GM12878 (cell line): ENCODE measurements at regions not wholly inside any gene's neighbourhood (a gene's known extent, or its start where the extent isn't known, plus 50 kb on each side); places are given as distances from the start of the nearest gene placed in this dataset.

Experiments
- ATAC-seq: fragments of 200-7000 bp; cut with Tn5 transposase; 3 replicates; pipeline ENCODE4 v1.9.1; 2020; ENCODE audit warnings: mild to moderate bottlenecking, moderate library complexity
- BruUV-seq: library from RNA; stranded (reverse); fragments of 400-500 nt; replicated peaks from 2 replicates; lab custom pipeline; 2021; lab: Mats Ljungman, UMichigan
- CTCF ChIA-PET: fragments of 300-600 bp; sonication (Branson Sonifier 250); formaldehyde crosslinking; extraction: SDS; loops from one replicate; lab custom pipeline; 2021; ENCODE audit warnings: inconsistent platforms; lab: Yijun Ruan, JAX
- POLR2A ChIA-PET: fragments of 350-600 bp; formaldehyde crosslinking; extraction: SDS; loops from one replicate; lab custom pipeline; 2021; ENCODE audit warnings: inconsistent platforms; lab: Charles Lee
- RAD21 ChIA-PET: fragments of 300-600 bp; sonication (Branson Sonifier 250); formaldehyde crosslinking; loops from one replicate; lab custom pipeline; 2023; ENCODE audit warnings: antibody characterized with exemption; ENCODE audit not compliant: unreplicated experiment; lab: Charles Lee
- SMC1A ChIA-PET: fragments of 300-600 bp; sonication (Branson Sonifier 250); formaldehyde crosslinking; loops from one replicate; lab custom pipeline; 2023; ENCODE audit not compliant: unreplicated experiment, uncharacterized antibody; lab: Charles Lee
- DNase-seq: peaks from one replicate; pipeline ENCODE4 v3.0.0-alpha.2; 2011; ENCODE audit warnings: low read depth, low spot score
- FAIRE-seq: peaks from 3 replicates; lab custom pipeline; 2011; peaks lifted over from hg19 to GRCh38; lab: Jason Lieb, UNC
- H2AFZ ChIP-seq: 2 replicates; pipeline ENCODE4 v1.6.0; 2011; ENCODE audit warnings: low read depth, low read length, control low read depth; ENCODE audit not compliant: control insufficient read depth
- H3K27ac ChIP-seq: 2 replicates; pipeline ENCODE4 v1.5.1; 2011; ENCODE audit warnings: control low read depth; ENCODE audit not compliant: control insufficient read depth, insufficient read depth
- H3K27me3 ChIP-seq, 2 experiments: replicated peaks in 1 of 2; 2 replicates each; pipeline versions ENCODE4 v1.6.0 to v1.6.1; 2011; ENCODE audit warnings: low read length in 1 of 2; ENCODE audit not compliant: control insufficient read depth in 2 of 2, insufficient read depth in 2 of 2
- H3K36me3 ChIP-seq, 2 experiments: 2 replicates each; pipeline ENCODE4 v1.5.1; 2011; ENCODE audit warnings: low read length in 1 of 2; ENCODE audit not compliant: control insufficient read depth in 2 of 2, insufficient read depth in 2 of 2
- H3K4me1 ChIP-seq: 2 replicates; pipeline ENCODE4 v1.6.1; 2011; ENCODE audit warnings: mild to moderate bottlenecking, low read length, moderate library complexity, mixed read lengths; ENCODE audit not compliant: control insufficient read depth, insufficient read depth
- H3K4me2 ChIP-seq: 2 replicates; pipeline ENCODE4 v1.6.0; 2011; ENCODE audit warnings: control low read depth; ENCODE audit not compliant: control insufficient read depth, insufficient read depth
- H3K4me3 ChIP-seq: fragments of 200-600 bp; sonication (generic); 2 replicates; pipeline ENCODE4 v1.5.1; 2016
- H3K79me2 ChIP-seq: 2 replicates; pipeline ENCODE4 v1.6.0; 2011; ENCODE audit warnings: low read length; ENCODE audit not compliant: control insufficient read depth, insufficient read depth
- H3K9ac ChIP-seq: 2 replicates; pipeline ENCODE4 v1.8.0; 2011; ENCODE audit warnings: low read length, control low read depth, mixed read lengths; ENCODE audit not compliant: control insufficient read depth, insufficient read depth
- H3K9me3 ChIP-seq: replicated peaks from 3 replicates; pipeline ENCODE4 v1.5.1; 2011; ENCODE audit warnings: mild to moderate bottlenecking, low read length; ENCODE audit not compliant: control insufficient read depth, insufficient read depth
- H4K20me1 ChIP-seq: 2 replicates; pipeline ENCODE4 v1.6.0; 2011; ENCODE audit not compliant: control insufficient read depth, insufficient read depth
- BMI1 ChIP-seq: fragments of 450-650 bp; IDR thresholded peaks from 2 replicates; pipeline ENCODE4 v1.6.1; 2016; ENCODE audit warnings: mild to moderate bottlenecking, moderate library complexity, borderline replicate concordance
- CEBPB ChIP-seq, 2 experiments: fragments of 150-350 bp in 1 of 2; IDR thresholded peaks; 2 replicates each; pipeline ENCODE4 v1.6.1; 2012 to 2014; ENCODE audit warnings: low read depth in 2 of 2, low read length in 2 of 2, borderline replicate concordance in 1 of 2, inconsistent platforms in 1 of 2
- CHD4 ChIP-seq: fragments of 200-600 bp; sonication (generic); IDR thresholded peaks from 2 replicates; pipeline ENCODE4 v1.6.1; 2016; ENCODE audit warnings: mild to moderate bottlenecking
- ETV6 ChIP-seq, 2 experiments: fragments of 450-650 bp in 1 of 2; IDR thresholded peaks in 1 of 2; conservative IDR thresholded peaks in 1 of 2; 2 replicates each; pipeline ENCODE4 v1.6.1; 2014; ENCODE audit warnings: antibody characterized with exemption in 1 of 2, borderline replicate concordance in 1 of 2, low read depth in 1 of 2, mild to moderate bottlenecking in 1 of 2, moderate library complexity in 1 of 2
- KAT2A ChIP-seq: conservative IDR thresholded peaks from 2 replicates; pipeline ENCODE4 v1.6.1; 2011; ENCODE audit warnings: low read depth, low read length; ENCODE audit not compliant: control insufficient read depth
- NBN ChIP-seq: fragments of 450-650 bp; IDR thresholded peaks from 2 replicates; pipeline ENCODE4 v1.6.1; 2016
- POLR2AphosphoS2 ChIP-seq: IDR thresholded peaks from 2 replicates; pipeline ENCODE4 v1.6.1; 2011; ENCODE audit warnings: low read depth, mild to moderate bottlenecking, low read length, improper control_type of control experiment, moderate library complexity
- RCOR1 ChIP-seq: conservative IDR thresholded peaks from 2 replicates; pipeline ENCODE4 v1.6.1; 2012; ENCODE audit warnings: low read depth, low read length, improper control_type of control experiment
- SMAD1 ChIP-seq: fragments of 450-650 bp; IDR thresholded peaks from 2 replicates; pipeline ENCODE4 v1.6.1; 2018; ENCODE audit warnings: mild to moderate bottlenecking, low read depth; ENCODE audit not compliant: partially characterized antibody
- SUZ12 ChIP-seq: fragments of 200-600 bp; sonication (generic); IDR thresholded peaks from one replicate; pipeline ENCODE4 v1.6.1; 2018; ENCODE audit warnings: antibody characterized with exemption, mild to moderate bottlenecking; ENCODE audit not compliant: unreplicated experiment
- TCF3 ChIP-seq: IDR thresholded peaks from 2 replicates; pipeline ENCODE4 v1.6.1; 2012; ENCODE audit warnings: low read depth, mild to moderate bottlenecking, low read length, borderline replicate concordance; ENCODE audit not compliant: insufficient read depth
- ZNF207 ChIP-seq: fragments of 450-650 bp; IDR thresholded peaks from 2 replicates; pipeline ENCODE4 v1.6.1; 2014; ENCODE audit warnings: antibody characterized with exemption, mild to moderate bottlenecking, borderline replicate concordance
- ZZZ3 ChIP-seq: IDR thresholded peaks from 2 replicates; pipeline ENCODE4 v1.6.1; 2011; ENCODE audit warnings: low read depth; ENCODE audit not compliant: control insufficient read depth, insufficient read length
- WGBS: methylation state at CpG from one replicate; pipeline ENCODE4 v1.1.6; 2016; ENCODE audit warnings: low lambda C conversion rate; ENCODE audit not compliant: insufficient replicate concordance, insufficient coverage; ENCODE audit errors: missing lambda C conversion rate; 5-methylcytosine and 5-hydroxymethylcytosine counted together
- in situ Hi-C: fragments of 300-500 bp; cut with MboI; formaldehyde crosslinking; loops from 9 replicates; pipeline ENCODE4 v1.14.3; 2018; ENCODE audit warnings: mixed read lengths
- intact Hi-C: fragments of 100-400 bp; cut with micrococcal nuclease; formaldehyde crosslinking; loops from one replicate; pipeline ENCODE4 v1.14.2; 2022; ENCODE audit not compliant: unreplicated experiment
- TF ChIP-seq, protein P1 (sequence below): fragments of 450-650 bp; IDR thresholded peaks from 2 replicates; pipeline ENCODE4 v1.6.1; 2017; ENCODE audit warnings: low read depth, mild to moderate bottlenecking, moderate library complexity

GRCh38 chr6:165883851-165884640 lies 221.0 kb upstream of the PDE10A start:
- POLR2A ChIA-PET = no interaction called here

More at GRCh38 chr6:165883851-165884640, 221.0 kb upstream of the PDE10A start:
- BruUV-seq = no TSS peak
- no peak for ATAC-seq
- FAIRE-seq = no peak
- H3K4me2 ChIP-seq = no peak overlapping the region
- 15% methylated on average over 16 of the region's 16 CpGs for WGBS
- ChIA-PET CTCF (interaction anchor here (1.2 to 5.7 kb wide), 5 partner anchors 213 to 222 kb away, joined by 4 to 69 read pairs (median 5); no protein-coding TSS in a partner anchor), RAD21 (interaction anchor here (1.0 to 4.1 kb wide), 4 partner anchors 213 to 222 kb away, joined by 5 to 28 read pairs (median 8); no protein-coding TSS in a partner anchor), SMC1A (interaction anchor here (0.7 to 2.8 kb wide), 4 partner anchors 50 to 222 kb away, joined by 3 to 14 read pairs (median 3); no protein-coding TSS in a partner anchor)
- intact Hi-C loops = loop anchor here (10.0 kb wide), 1 partner anchor 391 kb away; no protein-coding TSS in a partner anchor
- no peaks in the 10 kb centered on the region for H4K20me1 ChIP-seq
- no peak overlapping the region for H3K4me3 ChIP-seq
- no peak overlapping the region for H2AFZ ChIP-seq
- H3K4me1 ChIP-seq = no peaks in the 10 kb centered on the region
- no peaks in the 10 kb centered on the region; the same call in 2 of the 3 replicates for H3K9me3 ChIP-seq
- DNase-seq = no peak
- TF ChIP-seq, protein P1, sequence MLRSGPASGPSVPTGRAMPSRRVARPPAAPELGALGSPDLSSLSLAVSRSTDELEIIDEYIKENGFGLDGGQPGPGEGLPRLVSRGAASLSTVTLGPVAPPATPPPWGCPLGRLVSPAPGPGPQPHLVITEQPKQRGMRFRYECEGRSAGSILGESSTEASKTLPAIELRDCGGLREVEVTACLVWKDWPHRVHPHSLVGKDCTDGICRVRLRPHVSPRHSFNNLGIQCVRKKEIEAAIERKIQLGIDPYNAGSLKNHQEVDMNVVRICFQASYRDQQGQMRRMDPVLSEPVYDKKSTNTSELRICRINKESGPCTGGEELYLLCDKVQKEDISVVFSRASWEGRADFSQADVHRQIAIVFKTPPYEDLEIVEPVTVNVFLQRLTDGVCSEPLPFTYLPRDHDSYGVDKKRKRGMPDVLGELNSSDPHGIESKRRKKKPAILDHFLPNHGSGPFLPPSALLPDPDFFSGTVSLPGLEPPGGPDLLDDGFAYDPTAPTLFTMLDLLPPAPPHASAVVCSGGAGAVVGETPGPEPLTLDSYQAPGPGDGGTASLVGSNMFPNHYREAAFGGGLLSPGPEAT = no peak
- TF ChIP-seq NBN = no peak
- no peak for TF ChIP-seq RCOR1
- TF ChIP-seq SUZ12 = no peak
- TF ChIP-seq BMI1 = no peak
- TF ChIP-seq POLR2AphosphoS2 = no peak
- TF ChIP-seq TCF3 = no peak
- no peak for TF ChIP-seq CHD4
- TF ChIP-seq ZZZ3 = no peak
- TF ChIP-seq KAT2A = no peak
- TF ChIP-seq SMAD1 = no peak
- no peak for TF ChIP-seq ZNF207
- TF ChIP-seq ETV6 (conservative IDR thresholded peaks at IDR 0.05 in 1 of 2, IDR thresholded peaks at IDR 0.05 in 1 of 2; ENCODE audit: borderline replicate concordance in 1 of 2, low read depth in 1 of 2) = no peak
- no peak for TF ChIP-seq CEBPB (IDR thresholded peaks at IDR 0.05; ENCODE audit: borderline replicate concordance in 1 of 2, low read depth in 2 of 2, low read length in 2 of 2)
- H3K79me2 ChIP-seq = no peaks in the 10 kb centered on the region
- in situ Hi-C loops = loop anchor here (5.0 to 10.0 kb wide), 2 partner anchors 213 to 521 kb away; no protein-coding TSS in a partner anchor
- H3K27me3 ChIP-seq = no peaks in the 10 kb centered on the region
- H3K27ac ChIP-seq = no peak overlapping the region
- H3K36me3 ChIP-seq = no peaks in the 10 kb centered on the region
- H3K9ac ChIP-seq = no peak overlapping the region
